ENCODE measurements at regions not wholly inside any gene's neighbourhood (a gene's known extent, or its start where the extent isn't known, plus 50 kb on each side); places are given as distances from the start of the nearest gene placed in this dataset.

- WGBS, 2 donors: 42 to 55% methylated on average over 2 of the region's 2 CpGs
- TF ChIP-seq CTCF (IDR thresholded peaks at IDR 0.05) (no peak), POLR2A (IDR thresholded peaks at IDR 0.05) (no peak)
- Histone ChIP-seq H3K36me3 (ENCODE audit: low read depth, missing control alignments) (no peaks in the 10 kb centered on the region), H3K27ac (peak overlapping the region; percentile 21 to 39), H3K4me3 (no peak overlapping the region), H3K9me3 (no peaks in the 10 kb centered on the region), H3K27me3 (no peaks in the 10 kb centered on the region), H3K4me1 (peaks cover 29% of the 10 kb centered on the region)
- DNase-seq: peak; percentile 91
- intact Hi-C loops (cut with DNase I; ENCODE audit: low total_unique reads): no loop called here
These were observed 177.7 kb downstream of the RBM46 start for GRCh38 chr4:154958621-154959358.

GRCh38 chr4:154959756-154960155 is 178.7 kb downstream of the RBM46 start:
- Histone ChIP-seq H3K36me3 (ENCODE audit: low read depth, missing control alignments) (no peaks in the 10 kb centered on the region), H3K27me3 (no peaks in the 10 kb centered on the region), H3K9me3 (no peaks in the 10 kb centered on the region), H3K4me1 (peaks cover 29% of the 10 kb centered on the region), H3K27ac (peak overlapping the region; percentile 21 to 39), H3K4me3 (no peak overlapping the region)
- WGBS, 2 donors: 89 to 94% methylated on average over 2 of the region's 2 CpGs
- no peak for DNase-seq
- intact Hi-C loops (cut with DNase I; ENCODE audit: low total_unique reads): no loop called here
- TF ChIP-seq CTCF (IDR thresholded peaks at IDR 0.05) (no peak), POLR2A (IDR thresholded peaks at IDR 0.05) (no peak)

- no peaks in the 10 kb centered on the region for H3K36me3 ChIP-seq (ENCODE audit: low read depth, missing control alignments)
- DNase-seq: no peak
- intact Hi-C loops (cut with DNase I; ENCODE audit: low total_unique reads): no loop called here
- 83 to 89% methylated on average over 4 of the region's 4 CpGs for WGBS, 2 donors
- H3K4me3 ChIP-seq: no peak overlapping the region
- H3K4me1 ChIP-seq: peaks cover 29% of the 10 kb centered on the region
- TF ChIP-seq POLR2A (IDR thresholded peaks at IDR 0.05): no peak
- TF ChIP-seq CTCF (IDR thresholded peaks at IDR 0.05): no peak
- H3K9me3 ChIP-seq: no peaks in the 10 kb centered on the region
- no peaks in the 10 kb centered on the region for H3K27me3 ChIP-seq
- peak overlapping the region in 1 of 2 donors; percentile 36 for H3K27ac ChIP-seq
These were observed 179.4 kb downstream of the RBM46 start for GRCh38 chr4:154960476-154960875.

- Histone ChIP-seq H3K4me1 (peaks cover 29% of the 10 kb centered on the region), H3K36me3 (ENCODE audit: low read depth, missing control alignments) (no peaks in the 10 kb centered on the region), H3K9me3 (no peaks in the 10 kb centered on the region), H3K27me3 (no peaks in the 10 kb centered on the region), H3K27ac (peak overlapping the region; percentile 24 to 46), H3K4me3 (no peak overlapping the region)
- 15 to 36% methylated on average over 1 of the region's 1 CpG for WGBS, 2 donors
- intact Hi-C loops (cut with DNase I; ENCODE audit: low total_unique reads): no loop called here
- TF ChIP-seq CTCF (IDR thresholded peaks at IDR 0.05): no peak
- no peak for TF ChIP-seq POLR2A (IDR thresholded peaks at IDR 0.05)
- no peak for DNase-seq
These were observed 180.2 kb downstream of the RBM46 start for GRCh38 chr4:154961263-154961662.
